AG08395 (cell line): ENCODE measurements at regions not wholly inside any gene's neighbourhood (a gene's known extent, or its start where the extent isn't known, plus 50 kb on each side); places are given as distances from the start of the nearest gene placed in this dataset.
"Not testable (repeated sequence)": the region's sequence is repeated elsewhere in the genome, so short reads cannot be mapped to it uniquely, and the experiment has no call there.

ENCODE experiments used
- DNase-seq: peaks from one replicate; pipeline ENCODE4 v3.0.0; 2012; ENCODE audit warnings: mixed read lengths, low spot score

DNA sequence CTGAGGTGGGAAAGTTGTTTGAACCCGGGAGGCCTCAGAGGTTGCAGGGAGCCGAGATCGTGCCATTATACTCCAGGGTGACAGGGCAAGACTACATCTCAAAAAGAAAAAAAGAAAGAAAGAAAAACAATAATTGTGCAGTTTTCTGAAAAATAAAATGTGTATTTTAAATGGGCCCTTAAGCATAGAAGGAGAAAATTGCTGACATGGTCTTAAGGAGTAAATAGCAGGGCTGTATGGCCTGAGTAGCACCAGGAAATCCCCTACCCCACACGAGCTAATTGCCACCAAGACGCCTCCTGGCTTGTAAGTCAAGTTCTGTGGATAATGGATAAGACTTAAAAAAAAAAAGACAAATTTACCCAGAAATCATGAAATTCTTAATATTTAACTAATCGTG, 271.4 kb upstream of the NCKAP5 start:
- DNase-seq, result no peak

DNA sequence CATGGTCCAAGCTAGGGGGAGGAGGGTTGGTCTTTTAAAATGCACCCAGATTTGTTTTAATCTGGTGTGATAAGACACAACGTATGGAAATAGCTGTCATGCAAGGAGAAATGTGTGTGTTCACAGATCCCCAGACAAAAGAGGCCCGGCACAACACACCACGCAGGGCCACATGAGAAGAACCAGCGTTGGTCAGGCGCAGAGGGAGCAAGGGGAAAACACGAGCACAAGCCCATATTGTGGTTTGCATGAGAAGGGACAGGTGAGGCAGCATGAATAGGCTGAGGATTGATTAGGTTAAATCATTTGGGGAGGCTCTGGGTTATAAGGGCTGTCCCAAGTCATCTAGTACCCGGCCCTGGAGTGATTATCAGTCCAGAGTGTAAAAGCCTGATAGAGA, 272.5 kb upstream of the NCKAP5 start:
- DNase-seq, result no peak

DNA sequence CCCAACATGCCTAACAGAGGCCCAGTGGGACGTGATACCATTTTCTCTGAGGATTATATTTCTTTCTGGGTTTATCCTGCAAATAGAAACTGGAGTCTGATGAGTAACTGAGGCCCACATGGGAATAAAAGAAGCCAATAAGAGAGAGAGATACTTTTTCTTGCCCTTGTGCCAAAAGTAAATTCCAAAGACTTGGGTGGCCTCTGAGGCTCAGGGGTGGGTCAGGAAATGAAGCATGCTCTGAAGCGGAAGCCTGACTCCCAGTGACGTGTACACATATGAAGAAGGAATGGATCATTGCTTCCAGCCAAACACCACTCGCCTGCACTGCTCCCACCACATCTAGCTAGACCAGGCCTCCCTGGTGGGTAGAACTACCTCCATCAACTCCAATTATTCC, 273.6 kb upstream of the NCKAP5 start:
- peak; percentile 85 for DNase-seq

DNA sequence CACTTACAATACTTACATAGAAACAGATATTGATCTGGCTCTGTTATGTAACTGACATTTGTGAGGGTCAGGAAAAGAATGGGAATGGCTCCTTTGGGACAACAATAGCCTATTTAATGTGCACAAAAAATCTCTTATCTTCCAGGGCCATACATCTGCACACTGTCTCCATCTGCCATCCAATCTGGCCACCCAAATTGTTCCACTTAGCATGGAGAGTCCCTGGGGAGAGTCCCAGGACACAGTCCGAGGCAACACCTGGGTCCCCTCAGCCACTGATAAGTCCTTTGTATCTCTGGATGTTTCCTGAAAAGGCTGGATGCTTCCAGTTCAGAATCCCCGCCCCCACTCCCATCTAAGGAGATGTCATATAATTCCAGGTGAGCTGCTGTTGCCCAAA, 274.2 kb upstream of the NCKAP5 start:
- no peak for DNase-seq

DNA sequence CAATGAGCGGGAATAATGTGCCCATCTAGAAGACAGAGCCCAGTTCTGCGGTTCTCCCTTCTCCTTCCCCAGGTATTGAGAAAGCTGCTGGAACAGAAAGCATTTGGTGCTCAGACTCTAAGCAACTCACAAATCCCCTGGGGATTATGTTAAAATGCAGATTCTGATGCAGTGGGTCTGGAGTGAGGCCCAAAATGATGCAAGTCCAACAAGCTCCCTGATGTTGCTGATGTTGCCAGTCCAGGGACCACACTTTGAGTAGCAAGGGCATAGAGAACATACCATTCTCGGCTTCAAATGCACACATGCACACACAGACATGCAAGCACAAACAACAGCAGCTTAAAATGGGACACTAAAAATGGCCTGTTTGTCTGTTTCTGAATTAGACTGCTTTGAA, 274.8 kb upstream of the NCKAP5 start:
- no peak for DNase-seq

DNA sequence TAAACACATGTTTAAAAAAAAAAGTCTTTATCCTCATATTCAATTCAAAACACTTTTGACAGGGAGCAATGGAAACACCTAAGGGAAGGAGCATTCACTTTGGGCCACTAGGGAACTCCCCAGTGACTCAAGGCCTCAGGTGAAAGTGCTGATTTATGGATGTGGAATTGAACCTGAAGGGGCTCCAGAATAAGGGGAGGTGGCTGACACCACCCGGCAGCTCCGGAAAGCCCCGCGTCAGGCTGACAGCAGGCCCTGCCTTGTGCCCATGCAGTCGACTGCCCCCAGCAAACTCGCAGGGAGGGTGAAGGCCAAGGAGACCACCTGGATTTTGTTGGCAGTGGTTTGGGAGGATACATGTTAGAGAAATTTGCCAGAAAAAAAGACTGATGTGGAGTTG, 275.3 kb upstream of the NCKAP5 start:
- no peak for DNase-seq

DNA sequence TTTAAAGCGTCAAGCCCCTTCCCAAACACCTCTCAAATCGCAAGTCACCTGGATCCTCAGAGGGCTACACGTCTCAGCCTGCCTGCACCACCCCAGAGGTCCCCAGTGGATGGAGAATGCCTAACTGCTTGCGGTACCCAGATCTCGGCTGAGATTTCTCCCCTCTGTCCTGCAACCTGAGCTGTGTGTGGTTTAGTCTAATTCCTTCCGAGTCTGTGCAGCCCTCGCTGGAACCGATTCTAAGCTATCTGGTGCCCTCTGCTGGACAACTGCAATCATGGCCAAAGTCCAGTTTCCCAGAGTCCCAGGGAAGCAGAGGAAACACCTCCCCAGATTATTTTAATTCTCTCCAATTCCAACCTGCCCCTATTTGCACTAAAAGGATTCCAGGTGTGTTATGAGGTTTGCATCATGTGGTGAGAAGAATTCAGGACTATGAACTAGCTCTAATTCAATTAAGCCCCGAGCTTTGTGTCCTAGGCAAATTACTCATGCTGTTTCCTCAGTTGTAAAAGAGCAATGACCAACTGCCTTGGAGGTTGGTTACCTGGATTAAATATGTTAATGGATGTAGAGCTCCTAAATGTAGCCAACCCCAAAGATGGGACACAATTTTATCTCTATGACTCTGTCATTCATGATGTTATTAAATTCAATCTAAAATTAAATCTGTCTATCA, 276.1 kb upstream of the NCKAP5 start:
- peak; percentile 88 for DNase-seq

DNA sequence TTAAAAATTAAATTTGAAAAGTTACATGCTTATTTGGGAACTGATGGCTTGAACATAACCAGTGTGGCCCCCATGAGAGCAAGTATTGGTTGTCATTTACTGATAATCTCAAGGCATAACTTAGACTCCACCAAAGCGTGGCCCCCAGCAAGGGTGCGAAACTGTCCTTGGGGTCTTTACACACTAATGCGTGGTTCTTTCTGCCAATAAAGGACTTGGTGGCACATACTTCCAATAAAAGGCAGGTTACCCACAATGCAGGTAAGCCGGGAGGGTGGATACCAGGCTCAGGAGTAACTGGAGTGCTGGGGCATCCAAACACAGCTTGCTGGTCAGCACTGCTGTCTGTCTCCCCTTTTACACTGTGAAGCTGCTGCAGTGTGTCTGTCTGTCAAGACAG, 278.2 kb upstream of the NCKAP5 start:
- DNase-seq, result no peak

DNA sequence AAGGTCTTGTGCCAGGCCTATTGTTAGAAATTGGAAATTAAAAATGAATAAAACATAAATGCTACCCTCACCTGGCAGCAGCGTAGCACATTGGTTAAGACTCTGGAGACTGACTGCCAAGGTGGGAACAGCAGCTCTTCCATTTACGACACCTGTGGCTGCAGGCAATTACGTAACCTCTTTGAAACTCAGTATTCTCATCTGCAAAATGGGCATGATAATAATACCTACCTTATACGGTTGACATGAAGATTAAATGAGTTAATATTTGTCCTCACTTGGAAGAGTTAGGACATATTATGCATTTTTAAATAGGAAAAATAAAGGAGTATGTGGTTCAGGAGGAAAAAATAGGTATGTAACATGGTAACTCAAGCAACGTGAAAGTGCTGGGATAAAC, 279.3 kb upstream of the NCKAP5 start:
- no peak for DNase-seq

DNA sequence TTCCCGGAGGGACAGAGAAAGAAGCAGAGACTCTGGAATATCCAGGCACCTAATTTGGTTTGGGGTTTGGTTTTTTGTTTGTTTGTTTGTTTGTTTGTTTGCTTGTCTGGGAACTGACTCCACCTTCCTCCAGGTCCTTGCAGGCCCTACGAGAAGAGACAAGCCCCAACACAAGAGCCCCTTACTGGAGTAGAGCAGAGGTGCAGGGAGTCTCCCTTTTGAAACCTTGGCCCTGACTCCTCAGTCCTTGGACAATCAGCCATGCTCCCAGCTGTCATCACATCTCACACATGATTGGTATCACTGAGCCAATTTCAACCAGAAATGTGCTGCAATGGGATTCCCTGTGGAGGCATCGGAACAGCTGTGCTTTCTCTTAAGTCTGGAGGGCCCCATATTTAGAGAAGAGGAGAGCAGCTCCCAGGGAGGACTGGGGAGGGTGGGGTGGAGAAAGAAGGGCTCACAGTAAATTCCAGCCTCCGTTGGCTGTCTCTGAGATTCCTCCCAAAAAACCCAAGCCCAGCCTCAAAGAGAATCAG, 279.9 kb upstream of the NCKAP5 start:
- no peak for DNase-seq

DNA sequence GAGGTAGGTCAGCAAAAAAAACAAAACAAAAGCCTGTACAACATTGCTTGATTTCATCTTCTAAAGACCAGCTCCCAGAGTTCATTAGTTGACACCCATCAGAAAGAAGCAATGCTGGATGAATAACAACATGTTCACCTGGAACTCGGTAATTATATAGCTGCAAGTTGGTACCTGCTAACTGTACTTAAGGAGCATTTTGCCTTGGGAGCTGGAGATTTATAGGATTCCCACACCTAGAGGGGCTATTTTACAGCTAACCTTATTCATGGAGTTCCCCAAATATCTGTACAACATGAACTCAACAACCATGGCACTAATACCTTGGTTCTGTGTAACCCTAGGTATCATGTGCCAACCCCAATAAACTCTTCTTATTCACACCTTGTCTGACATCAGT, 281.1 kb upstream of the NCKAP5 start:
- no peak for DNase-seq

DNA sequence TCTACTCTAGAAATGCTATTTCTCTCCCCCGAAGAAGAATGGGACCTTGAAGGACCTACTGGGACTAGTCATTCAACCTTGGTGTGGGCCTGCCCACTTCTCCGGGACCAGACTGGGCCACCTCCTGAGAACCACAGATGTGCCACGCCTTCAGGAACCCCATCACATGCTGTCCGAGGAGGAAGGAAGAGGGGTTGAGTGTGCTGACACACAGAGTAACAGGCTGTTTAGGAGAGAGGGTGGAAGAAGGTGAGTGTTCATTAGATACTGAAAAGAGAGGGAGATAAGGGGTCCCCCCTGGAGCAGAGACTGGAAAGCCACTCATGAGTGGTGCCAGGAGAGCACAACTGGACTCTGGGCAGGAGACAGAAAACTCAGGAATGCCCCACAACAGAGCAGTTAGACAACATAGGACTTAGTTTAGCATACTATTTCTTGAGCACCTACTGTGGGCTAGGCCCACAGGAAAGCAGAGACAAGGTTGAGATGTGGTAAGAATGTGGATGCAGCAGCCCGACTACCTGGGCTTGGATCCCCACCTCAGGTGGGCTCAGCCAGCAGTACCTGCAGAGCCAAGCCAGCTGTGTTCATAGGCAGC, 286.4 kb upstream of the NCKAP5 start:
- no peak for DNase-seq

DNA sequence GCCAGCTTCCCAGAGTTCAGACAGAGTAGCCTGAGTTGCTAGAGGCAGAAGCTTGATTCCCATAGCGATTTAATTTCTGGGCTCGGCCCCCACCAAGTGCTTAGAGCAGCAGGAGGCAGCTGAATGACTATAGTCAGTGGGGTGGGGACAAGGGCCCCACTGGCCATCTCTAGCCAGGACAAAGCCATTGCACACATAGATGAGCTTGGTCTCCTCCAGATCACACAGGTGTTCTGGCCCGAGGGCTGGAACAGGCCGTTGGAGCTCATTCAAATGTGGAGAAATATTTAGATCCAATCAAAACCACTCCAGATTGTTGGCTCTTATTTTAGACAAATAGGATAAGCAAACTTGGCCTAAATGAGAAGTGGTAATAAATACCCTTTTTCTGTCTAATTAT, 287.3 kb upstream of the NCKAP5 start:
- no peak for DNase-seq

DNA sequence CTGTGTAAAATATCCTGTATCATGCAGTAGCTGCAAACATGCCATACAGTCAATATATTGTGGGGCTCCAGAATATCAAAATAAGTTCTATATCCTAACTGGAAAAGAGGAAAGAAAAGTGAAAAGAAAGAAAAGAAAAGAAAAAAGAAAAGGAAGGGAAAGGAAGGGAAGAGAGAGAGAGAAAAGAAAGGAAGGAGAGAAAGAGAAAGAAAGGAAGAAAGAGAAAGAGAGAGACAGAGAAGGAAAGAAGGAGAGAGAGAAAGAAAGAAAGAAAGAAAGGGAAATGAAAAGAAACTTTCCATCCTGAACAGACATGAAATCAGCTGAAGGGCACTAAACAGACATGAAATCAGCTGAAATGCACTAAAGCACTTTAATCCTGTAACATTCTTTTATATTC, 288.4 kb upstream of the NCKAP5 start:
- no peak for DNase-seq

DNA sequence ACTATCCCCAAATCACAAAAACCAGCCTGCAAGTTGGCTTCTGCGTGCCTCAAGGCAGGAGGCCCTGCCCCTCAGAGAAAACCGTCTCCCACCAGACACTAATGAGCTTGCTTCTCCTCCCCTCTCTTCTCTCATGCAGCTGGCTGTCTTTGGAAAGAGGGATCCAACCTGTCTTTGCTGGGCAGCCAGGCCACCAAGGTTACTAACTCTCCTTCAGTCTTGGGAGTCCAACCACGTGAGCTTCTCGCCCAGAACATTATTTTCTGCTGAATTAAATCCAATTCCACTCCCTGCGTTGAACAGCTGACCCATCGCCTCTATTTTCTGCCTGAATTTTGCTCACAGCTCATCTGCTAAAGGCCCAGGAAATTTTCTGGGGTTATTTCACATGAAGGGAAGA, 291.3 kb upstream of the NCKAP5 start:
- no peak for DNase-seq

DNA sequence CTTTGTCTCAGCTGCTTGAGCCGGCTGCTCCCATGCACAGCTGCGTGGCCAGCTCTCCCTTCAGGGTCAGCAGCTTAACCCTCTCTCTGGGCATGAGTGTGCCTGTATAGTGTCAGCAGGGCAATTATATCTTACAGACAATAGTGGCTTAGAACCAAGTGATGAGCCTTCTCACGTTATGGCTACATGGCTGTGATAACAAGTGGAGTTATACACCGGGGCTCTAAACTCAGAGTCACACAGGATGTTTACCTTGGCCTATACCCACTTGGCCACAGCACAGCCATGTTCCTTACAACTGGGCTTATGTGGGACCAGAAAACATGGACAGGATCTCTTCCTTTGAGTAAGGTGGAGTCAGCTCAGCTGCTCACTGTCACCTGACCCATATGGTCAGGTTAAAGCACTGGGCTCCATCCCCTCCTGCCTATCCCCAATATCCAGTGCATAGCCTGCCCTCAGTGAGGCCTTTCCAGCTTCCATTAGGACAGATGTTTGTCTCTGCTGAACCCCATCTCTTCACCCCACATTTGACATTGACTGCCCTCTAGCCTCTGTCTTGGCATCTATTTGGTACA, 294.2 kb upstream of the NCKAP5 start:
- no peak for DNase-seq

DNA sequence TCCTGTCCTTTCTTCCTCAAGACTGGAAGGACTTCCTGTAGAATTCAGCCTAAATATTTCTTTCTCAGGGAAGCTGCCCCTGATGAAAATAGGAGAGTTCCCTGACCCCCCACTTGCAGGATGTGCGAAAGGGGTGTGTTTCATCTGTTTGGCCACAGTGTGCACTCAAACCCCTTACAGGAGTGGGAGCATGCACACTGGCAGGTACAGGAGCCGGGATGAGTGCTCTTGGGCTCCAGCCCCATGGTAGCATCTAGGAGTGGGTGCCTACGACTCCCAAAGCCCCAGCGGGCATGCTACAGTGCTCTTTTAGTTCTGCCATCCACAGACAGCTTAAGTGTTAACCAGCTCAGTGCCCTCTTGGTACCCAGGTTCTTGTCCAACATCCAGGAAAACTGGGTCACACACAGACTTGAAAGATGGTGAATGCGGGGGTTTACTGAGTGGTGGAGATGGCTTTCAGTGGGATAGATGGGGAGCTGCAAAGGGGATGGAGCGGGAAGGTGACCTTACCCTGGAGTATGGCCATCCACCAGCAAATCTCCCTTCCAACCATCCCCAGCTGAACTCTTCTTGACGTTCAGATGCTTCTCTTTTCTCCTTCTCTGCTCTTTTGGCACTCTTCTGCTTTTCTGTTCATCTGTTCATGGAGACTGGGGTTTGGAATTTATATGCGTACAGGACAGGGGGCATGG, 295.0 kb upstream of the NCKAP5 start:
- no peak for DNase-seq

DNA sequence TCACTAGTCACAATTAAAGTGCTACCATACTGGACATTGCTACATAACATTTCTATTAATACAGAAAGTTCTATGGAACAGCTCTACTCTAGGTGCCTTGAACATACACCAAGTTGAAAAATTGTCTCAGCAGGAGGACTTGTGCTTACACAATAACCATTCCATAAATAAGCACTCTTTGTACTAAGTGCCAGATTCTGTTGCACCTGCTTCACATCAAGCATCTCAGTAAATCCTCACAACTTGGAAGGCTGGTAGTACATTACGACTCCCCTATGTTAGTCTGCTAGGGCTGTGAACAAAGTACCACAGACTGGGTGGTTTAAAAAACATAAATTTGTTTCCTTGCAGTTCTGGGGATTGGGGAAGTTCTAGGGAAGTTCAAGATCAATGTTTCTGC, 296.9 kb upstream of the NCKAP5 start:
- no peak for DNase-seq

DNA sequence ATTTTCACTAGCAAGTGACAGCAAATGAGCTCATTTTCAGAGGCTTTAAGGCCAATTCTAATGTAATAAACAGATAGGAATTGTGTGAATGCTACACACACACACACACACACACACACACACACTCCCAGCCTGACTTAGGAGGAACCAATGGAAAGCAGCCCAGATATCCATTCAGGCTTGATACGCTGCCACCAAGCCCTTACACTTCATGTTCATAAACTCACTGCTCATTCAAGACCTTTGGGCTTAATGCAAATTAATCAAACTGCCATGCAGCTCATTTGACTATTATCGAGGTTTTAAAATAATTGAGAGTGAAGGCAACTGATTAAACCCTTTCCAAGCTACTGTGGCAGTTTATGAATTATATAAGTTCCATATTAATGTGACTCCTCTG, 298.9 kb upstream of the NCKAP5 start:
- DNase-seq, result no peak

DNA sequence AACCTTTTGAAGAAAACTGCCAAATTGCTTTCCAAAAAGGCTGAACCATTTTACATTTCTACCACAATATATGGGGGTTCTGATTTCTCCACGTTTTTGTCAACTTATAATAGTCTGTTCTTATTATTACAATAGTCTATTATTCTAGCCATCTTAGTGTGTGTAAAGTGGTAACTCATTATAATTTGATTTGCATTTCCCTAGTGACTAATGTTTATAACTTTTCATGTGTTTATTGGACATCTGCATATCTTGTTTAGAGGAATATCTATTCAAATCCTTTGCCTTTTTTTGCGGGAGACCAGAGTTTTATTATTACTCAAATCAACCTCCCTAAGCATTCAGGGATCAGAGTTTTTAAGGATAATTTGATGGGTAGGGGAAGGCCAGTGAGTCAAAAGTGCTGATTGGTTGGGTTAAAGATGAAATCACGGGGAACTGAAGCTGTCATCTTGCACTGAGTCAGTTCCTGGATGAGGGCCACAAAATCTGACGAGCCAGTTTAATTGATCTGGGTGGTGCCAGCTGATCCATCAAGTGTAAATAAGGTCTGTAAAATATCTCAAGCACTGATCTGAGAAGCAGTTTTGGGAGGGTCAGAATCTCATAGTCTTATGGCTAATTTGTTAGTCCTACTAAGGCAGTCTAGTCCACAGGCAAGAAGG, 303.4 kb upstream of the NCKAP5 start:
- DNase-seq, result no peak

DNA sequence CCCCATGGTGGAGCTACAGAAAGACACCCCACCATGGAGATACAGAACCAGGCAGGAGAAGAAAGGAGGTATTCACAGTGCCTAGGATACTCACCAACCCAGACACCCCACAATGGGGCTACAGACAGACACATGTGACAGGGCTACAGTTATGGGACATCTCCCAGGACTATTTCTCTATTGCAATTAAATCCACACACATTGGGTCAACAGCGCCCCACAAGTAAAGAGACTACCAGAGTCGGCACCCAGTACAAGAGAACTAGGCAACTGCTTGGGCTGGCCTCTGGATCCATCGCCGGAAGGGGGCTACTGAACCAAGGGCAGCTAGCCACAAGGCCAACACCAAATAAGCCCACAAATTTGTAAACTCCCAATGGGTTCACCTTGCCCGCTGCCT, 310.1 kb upstream of the NCKAP5 start:
- no peak for DNase-seq

DNA sequence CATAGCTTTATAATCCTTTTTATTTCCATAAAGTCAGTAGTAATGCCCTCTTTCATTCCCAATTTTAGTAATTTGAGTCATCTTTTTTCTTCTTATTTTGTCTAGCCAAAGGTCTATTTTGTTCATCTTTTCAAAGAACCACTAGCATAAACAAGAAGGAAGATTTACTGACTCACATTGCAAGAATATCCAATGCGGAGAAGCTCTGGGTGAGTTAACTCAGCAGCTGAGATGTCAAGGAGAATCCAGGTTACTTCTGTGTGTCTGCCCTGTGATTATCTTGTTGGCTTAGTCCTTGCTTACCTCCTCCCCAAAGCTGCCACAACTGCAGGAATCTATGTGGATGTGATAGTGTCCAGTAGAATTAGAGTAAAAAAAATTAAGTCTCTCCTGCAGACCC, 311.4 kb upstream of the NCKAP5 start:
- no peak for DNase-seq

DNA sequence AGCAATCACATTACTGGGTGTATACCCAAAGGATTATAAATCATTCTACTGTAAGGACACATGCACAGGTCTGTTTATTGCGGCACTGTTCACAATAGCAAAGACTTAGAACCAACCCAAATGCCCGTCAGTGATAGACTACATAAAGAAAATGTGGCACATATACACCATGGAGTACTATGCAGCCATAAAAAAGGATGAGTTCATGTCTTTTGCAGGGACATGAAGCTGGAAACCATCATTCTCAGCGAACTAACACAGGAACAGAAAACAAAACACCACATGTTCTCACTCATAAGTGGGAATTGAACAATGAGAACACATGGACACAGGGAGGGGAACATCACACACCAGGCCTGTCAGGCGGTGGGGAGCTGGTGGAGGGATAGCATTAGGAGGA, 313.9 kb upstream of the NCKAP5 start:
- not testable (repeated sequence) for DNase-seq
